HAP-1 (cell line): ENCODE measurements at regions not wholly inside any gene's neighbourhood (a gene's known extent, or its start where the extent isn't known, plus 50 kb on each side); places are given as distances from the start of the nearest gene placed in this dataset.

Source experiments
- DNase-seq, 2 experiments: peaks; one replicate each; pipeline ENCODE4 v3.0.0-alpha.2; 2016 to 2020; ENCODE audit warnings: low spot score in 2 of 2
- H3K27me3 ChIP-seq: fragments of 250-450 bp; sonication (Bioruptor Pico); 2 replicates; pipeline ENCODE4 v1.5.1; 2020; ENCODE audit warnings: low read depth, mild to moderate bottlenecking, moderate library complexity
- H3K36me3 ChIP-seq: fragments of 250-450 bp; sonication (Bioruptor Pico); replicated peaks from 2 replicates; pipeline ENCODE4 v1.5.1; 2020; ENCODE audit warnings: mild to moderate bottlenecking
- H3K4me1 ChIP-seq: fragments of 250-450 bp; sonication (Bioruptor Pico); 2 replicates; pipeline ENCODE4 v1.5.1; 2020; ENCODE audit warnings: mild to moderate bottlenecking
- H3K4me3 ChIP-seq: fragments of 250-450 bp; sonication (Bioruptor Pico); 2 replicates; pipeline ENCODE4 v1.5.1; 2020; ENCODE audit warnings: mild to moderate bottlenecking, moderate library complexity
- H3K9me3 ChIP-seq: fragments of 250-450 bp; sonication (Bioruptor Pico); 2 replicates; pipeline ENCODE4 v1.5.1; 2020; ENCODE audit warnings: mild to moderate bottlenecking, moderate library complexity
- in situ Hi-C: fragments of 300-500 bp; cut with MboI; formaldehyde crosslinking; loops from 3 replicates; pipeline ENCODE4 v1.14.3; 2020; ENCODE audit warnings: low sequenced_read_pairs, inconsistent platforms, mixed read lengths

GRCh38 chr14:87082917-87083316 lies 910.1 kb downstream of the GALC start:
- H3K36me3 ChIP-seq, result no peaks in the 10 kb centered on the region
- H3K4me1 ChIP-seq, result no peaks in the 10 kb centered on the region
- H3K9me3 ChIP-seq, result no peaks in the 10 kb centered on the region
- H3K4me3 ChIP-seq, result no peak overlapping the region
- no peaks in the 10 kb centered on the region for H3K27me3 ChIP-seq
- DNase-seq, result no peak
- in situ Hi-C loops, result no loop called here

- Histone ChIP-seq H3K36me3 (no peaks in the 10 kb centered on the region), H3K4me1 (no peaks in the 10 kb centered on the region), H3K27me3 (no peaks in the 10 kb centered on the region), H3K9me3 (no peaks in the 10 kb centered on the region), H3K4me3 (no peak overlapping the region)
- DNase-seq, result no peak
- in situ Hi-C loops, result no loop called here
These were observed 912.0 kb downstream of the GALC start for GRCh38 chr14:87081004-87081403.

GRCh38 chr14:87080146-87080545 lies 912.8 kb downstream of the GALC start:
- no peak for DNase-seq
- no peaks in the 10 kb centered on the region for H3K27me3 ChIP-seq
- no peak overlapping the region for H3K4me3 ChIP-seq
- H3K36me3 ChIP-seq, result no peaks in the 10 kb centered on the region
- H3K9me3 ChIP-seq, result no peaks in the 10 kb centered on the region
- H3K4me1 ChIP-seq, result no peaks in the 10 kb centered on the region
- in situ Hi-C loops, result no loop called here

- in situ Hi-C loops, result no loop called here
- no peaks in the 10 kb centered on the region for H3K4me1 ChIP-seq
- no peaks in the 10 kb centered on the region for H3K27me3 ChIP-seq
- H3K36me3 ChIP-seq, result no peaks in the 10 kb centered on the region
- no peaks in the 10 kb centered on the region for H3K9me3 ChIP-seq
- no peak for DNase-seq
- H3K4me3 ChIP-seq, result no peak overlapping the region
These were observed 913.6 kb downstream of the GALC start for GRCh38 chr14:87079416-87079815.

- Histone ChIP-seq H3K4me1 (no peaks in the 10 kb centered on the region), H3K9me3 (no peaks in the 10 kb centered on the region), H3K27me3 (no peaks in the 10 kb centered on the region), H3K4me3 (no peak overlapping the region), H3K36me3 (no peaks in the 10 kb centered on the region)
- in situ Hi-C loops, result no loop called here
- DNase-seq, result no peak
These were observed 916.1 kb downstream of the GALC start for GRCh38 chr14:87076922-87077321.

GRCh38 chr14:87076146-87076545 lies 916.8 kb downstream of the GALC start:
- no peaks in the 10 kb centered on the region for H3K36me3 ChIP-seq
- no peak for DNase-seq
- in situ Hi-C loops, result no loop called here
- no peak overlapping the region for H3K4me3 ChIP-seq
- H3K4me1 ChIP-seq, result no peaks in the 10 kb centered on the region
- no peaks in the 10 kb centered on the region for H3K27me3 ChIP-seq
- H3K9me3 ChIP-seq, result no peaks in the 10 kb centered on the region

GRCh38 chr14:87073880-87074570 lies 919.0 kb downstream of the GALC start:
- Histone ChIP-seq H3K4me1 (no peaks in the 10 kb centered on the region), H3K9me3 (no peaks in the 10 kb centered on the region), H3K4me3 (no peak overlapping the region), H3K27me3 (no peaks in the 10 kb centered on the region), H3K36me3 (no peaks in the 10 kb centered on the region)
- DNase-seq, result no peak
- in situ Hi-C loops, result no loop called here

GRCh38 chr14:87067591-87067990 lies 925.4 kb downstream of the GALC start:
- H3K9me3 ChIP-seq, result no peaks in the 10 kb centered on the region
- H3K4me1 ChIP-seq, result no peaks in the 10 kb centered on the region
- no peak for DNase-seq
- H3K27me3 ChIP-seq, result no peaks in the 10 kb centered on the region
- H3K4me3 ChIP-seq, result no peak overlapping the region
- in situ Hi-C loops, result no loop called here
- H3K36me3 ChIP-seq, result no peaks in the 10 kb centered on the region

- Histone ChIP-seq H3K36me3 (no peaks in the 10 kb centered on the region), H3K27me3 (no peaks in the 10 kb centered on the region), H3K9me3 (no peaks in the 10 kb centered on the region), H3K4me1 (no peaks in the 10 kb centered on the region), H3K4me3 (no peak overlapping the region)
- DNase-seq, result no peak
- in situ Hi-C loops, result no loop called here
These were observed 925.9 kb downstream of the GALC start for GRCh38 chr14:87067061-87067460.

GRCh38 chr14:87066221-87066817 lies 926.7 kb downstream of the GALC start:
- H3K27me3 ChIP-seq, result no peaks in the 10 kb centered on the region
- no peak overlapping the region for H3K4me3 ChIP-seq
- H3K36me3 ChIP-seq, result no peaks in the 10 kb centered on the region
- no peaks in the 10 kb centered on the region for H3K4me1 ChIP-seq
- H3K9me3 ChIP-seq, result no peaks in the 10 kb centered on the region
- DNase-seq, result no peak
- in situ Hi-C loops, result no loop called here

- no peaks in the 10 kb centered on the region for H3K9me3 ChIP-seq
- DNase-seq, result no peak
- no peaks in the 10 kb centered on the region for H3K4me1 ChIP-seq
- in situ Hi-C loops, result no loop called here
- no peaks in the 10 kb centered on the region for H3K27me3 ChIP-seq
- no peaks in the 10 kb centered on the region for H3K36me3 ChIP-seq
- H3K4me3 ChIP-seq, result no peak overlapping the region
These were observed 927.6 kb downstream of the GALC start for GRCh38 chr14:87065366-87065765.

- H3K4me1 ChIP-seq, result no peaks in the 10 kb centered on the region
- no peak overlapping the region for H3K4me3 ChIP-seq
- DNase-seq, result no peak
- H3K9me3 ChIP-seq, result no peaks in the 10 kb centered on the region
- H3K36me3 ChIP-seq, result no peaks in the 10 kb centered on the region
- in situ Hi-C loops, result no loop called here
- H3K27me3 ChIP-seq, result no peaks in the 10 kb centered on the region
These were observed 929.8 kb downstream of the GALC start for GRCh38 chr14:87063181-87063580.

- no peaks in the 10 kb centered on the region for H3K9me3 ChIP-seq
- H3K36me3 ChIP-seq, result no peaks in the 10 kb centered on the region
- DNase-seq, result no peak
- no peaks in the 10 kb centered on the region for H3K27me3 ChIP-seq
- in situ Hi-C loops, result no loop called here
- H3K4me1 ChIP-seq, result no peaks in the 10 kb centered on the region
- no peak overlapping the region for H3K4me3 ChIP-seq
These were observed 932.6 kb downstream of the GALC start for GRCh38 chr14:87060405-87060804.

- Histone ChIP-seq H3K4me3 (no peak overlapping the region), H3K9me3 (no peaks in the 10 kb centered on the region), H3K36me3 (no peaks in the 10 kb centered on the region), H3K4me1 (no peaks in the 10 kb centered on the region), H3K27me3 (no peaks in the 10 kb centered on the region)
- in situ Hi-C loops, result no loop called here
- DNase-seq, result no peak
These were observed 933.7 kb downstream of the GALC start for GRCh38 chr14:87059060-87059839.
